HG02763 (cell line): ENCODE measurements at regions not wholly inside any gene's neighbourhood (a gene's known extent, or its start where the extent isn't known, plus 50 kb on each side); places are given as distances from the start of the nearest gene placed in this dataset.
"Not testable (repeated sequence)": the region's sequence is repeated elsewhere in the genome, so short reads cannot be mapped to it uniquely, and the experiment has no call there.

Source experiments
- ATAC-seq: cut with Tn5 transposase; IDR thresholded peaks from one replicate; pipeline ENCODE4 v1.9.1; 2021; ENCODE audit warnings: mild to moderate bottlenecking, moderate library complexity; ENCODE audit not compliant: unreplicated experiment

- ATAC-seq = not testable (repeated sequence)
Observed at GRCh38 chr16:29137894-29138662, 153.2 kb downstream of the LAT start.

DNA sequence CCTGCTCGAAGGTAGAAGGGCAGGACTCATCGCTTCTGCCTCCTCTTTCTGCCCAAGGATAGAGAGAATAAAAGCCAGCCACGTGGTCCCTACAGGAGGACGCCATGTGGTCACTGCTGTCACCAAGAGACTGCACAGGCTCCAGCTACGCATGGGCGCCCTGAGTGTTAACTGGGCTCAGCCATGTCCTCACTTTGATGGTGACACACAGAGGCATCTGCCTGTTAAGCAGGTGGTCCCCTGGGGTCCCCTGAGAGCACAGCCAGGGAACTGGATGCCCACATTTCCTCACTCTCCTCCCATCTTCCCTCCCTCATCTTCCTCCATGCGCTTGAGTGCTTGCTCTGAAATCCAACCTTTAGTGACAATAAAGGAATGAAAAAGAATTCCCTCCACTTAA is 152.6 kb downstream of the LAT start:
- not testable (repeated sequence) for ATAC-seq

- not testable (repeated sequence) for ATAC-seq
Observed at GRCh38 chr16:29136916-29137315, 152.1 kb downstream of the LAT start.

DNA sequence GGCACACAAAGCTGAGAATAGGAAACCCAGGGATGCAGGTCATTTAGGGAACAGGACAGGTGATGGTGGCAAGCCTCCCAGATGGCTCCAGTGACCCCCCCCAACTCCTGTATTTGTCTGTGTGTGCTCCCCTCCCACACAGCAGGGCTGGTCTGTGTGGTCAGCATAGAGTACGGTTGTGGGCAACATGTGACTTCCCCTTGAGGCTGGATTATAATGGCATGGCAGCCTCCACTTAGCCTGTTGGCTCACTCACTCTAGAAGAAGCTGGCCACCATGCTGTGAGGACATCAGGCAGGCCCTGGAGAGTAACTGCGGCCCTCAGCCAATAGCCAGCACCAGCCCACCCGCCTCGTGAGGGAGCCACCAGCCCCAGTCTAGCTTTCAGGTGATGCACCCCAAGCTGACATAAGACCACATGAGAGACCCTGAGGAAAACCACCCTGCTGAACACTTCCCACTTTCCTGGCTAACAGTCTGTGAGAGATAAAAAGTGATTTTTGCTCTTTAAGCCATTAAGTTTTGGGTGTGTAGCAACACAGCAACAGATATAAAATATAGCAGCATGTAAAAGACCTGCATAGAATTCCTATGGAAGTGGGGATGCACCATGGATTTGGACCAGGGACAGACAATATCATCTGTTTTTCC is 151.3 kb downstream of the LAT start:
- not testable (repeated sequence) for ATAC-seq

DNA sequence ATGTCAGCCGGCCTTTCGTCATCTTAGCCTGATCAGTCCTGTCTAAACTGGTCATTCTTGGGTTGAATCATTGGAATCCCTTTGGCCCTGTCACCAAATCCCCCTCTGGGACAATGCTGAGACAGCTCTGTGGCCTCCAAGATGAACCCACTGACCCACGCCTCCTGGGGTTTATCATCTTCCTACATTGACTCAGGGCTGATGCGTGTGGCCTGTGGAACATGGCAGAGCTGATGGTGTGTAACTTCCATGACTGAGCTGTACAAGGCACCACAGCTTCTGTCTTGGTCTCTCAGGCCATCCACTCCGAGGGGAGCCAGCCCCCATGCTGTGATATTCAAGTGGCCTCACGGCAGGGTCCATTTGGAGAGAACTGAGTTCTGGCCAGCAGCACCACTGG is 150.2 kb downstream of the LAT start:
- not testable (repeated sequence) for ATAC-seq

GRCh38 chr16:29133681-29134430 is 149.0 kb downstream of the LAT start:
- not testable (repeated sequence) for ATAC-seq

DNA sequence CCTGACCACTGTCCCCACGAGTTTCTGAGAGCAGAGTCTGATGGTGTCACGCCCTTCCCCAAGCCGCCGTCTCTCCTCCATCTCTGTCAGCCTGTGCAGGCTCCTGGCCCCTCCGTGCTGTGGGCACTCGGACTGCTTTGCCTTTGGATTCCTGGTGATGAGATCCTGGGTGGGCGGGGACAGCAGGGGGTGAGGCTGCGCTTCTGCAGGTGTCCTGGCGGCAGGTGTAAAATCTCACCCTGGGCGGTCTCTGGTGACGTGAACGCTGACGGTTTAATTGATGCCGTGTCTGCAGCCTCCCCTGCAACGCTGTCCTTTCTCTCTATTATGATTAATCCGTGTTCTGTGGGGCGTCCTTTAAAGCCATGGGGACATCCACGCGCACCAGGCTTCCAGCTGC is 148.0 kb downstream of the LAT start:
- not testable (repeated sequence) for ATAC-seq

DNA sequence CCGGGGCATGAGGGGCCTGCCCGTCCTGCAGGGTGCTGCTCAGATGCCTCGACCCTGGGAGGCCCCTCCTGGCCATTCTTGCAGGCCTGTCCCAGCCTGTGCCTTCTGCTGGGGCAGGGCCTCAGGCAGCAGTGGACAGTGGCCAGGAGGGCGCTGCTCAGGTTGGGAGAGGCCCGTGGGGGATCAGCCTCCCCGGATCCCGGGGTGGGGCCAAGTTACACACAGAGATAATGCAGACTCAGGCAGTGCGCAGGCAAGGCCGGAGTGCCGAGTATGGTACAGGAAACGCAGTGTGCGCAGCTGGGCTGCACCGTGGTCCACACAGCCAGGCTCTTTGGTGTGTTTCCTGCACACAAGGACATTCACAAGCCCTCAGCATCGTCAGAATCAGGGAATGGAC is 147.6 kb downstream of the LAT start:
- ATAC-seq = not testable (repeated sequence)

DNA sequence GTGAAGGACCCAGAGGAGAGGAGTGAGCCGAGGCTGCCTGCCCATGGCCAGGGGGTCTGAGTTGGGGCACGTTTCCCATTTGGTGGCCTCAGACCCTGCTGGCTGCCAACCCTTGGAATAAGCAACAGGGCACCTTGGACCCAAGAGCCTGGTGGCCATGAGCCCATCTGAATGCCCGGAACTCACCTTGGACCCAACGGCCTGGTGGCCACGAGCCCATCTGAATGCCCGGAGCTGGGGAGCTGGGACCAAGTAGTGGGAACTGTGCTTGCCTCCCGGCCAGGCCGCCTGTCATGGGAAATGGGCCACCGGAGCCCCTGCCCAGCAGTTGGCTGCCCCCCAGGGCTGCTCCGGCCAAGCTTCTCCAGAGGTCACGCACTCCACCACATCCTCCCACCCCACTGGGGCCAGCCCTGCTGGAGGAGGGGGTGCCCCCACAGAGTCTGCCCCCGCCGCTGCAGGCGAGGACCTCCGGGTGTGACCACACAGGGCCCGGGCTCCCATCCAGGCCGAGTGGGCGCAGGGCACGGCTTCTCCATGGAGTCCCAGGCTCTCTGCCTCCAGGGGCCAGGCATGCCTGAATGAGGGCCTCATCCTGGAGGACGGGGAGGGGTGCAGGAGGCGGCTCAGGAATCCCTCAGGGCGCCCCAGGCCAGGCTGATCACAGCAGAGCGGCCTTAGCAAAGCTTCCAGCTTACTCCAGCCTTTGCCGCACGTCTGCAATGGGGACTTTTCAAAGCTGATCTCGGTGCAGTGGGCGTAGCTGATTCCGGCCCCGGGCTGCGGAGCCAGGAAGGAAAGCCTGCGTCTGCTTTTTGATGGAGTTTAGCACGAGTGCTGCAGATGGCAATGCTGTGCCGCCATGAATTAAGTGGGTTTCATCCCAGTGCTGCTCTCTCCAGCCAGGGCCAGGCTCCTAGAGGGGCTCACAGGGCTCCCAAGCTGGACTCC is 146.3 kb downstream of the LAT start:
- not testable (repeated sequence) for ATAC-seq

GRCh38 chr16:29130131-29130711 is 145.4 kb downstream of the LAT start:
- ATAC-seq = not testable (repeated sequence)

DNA sequence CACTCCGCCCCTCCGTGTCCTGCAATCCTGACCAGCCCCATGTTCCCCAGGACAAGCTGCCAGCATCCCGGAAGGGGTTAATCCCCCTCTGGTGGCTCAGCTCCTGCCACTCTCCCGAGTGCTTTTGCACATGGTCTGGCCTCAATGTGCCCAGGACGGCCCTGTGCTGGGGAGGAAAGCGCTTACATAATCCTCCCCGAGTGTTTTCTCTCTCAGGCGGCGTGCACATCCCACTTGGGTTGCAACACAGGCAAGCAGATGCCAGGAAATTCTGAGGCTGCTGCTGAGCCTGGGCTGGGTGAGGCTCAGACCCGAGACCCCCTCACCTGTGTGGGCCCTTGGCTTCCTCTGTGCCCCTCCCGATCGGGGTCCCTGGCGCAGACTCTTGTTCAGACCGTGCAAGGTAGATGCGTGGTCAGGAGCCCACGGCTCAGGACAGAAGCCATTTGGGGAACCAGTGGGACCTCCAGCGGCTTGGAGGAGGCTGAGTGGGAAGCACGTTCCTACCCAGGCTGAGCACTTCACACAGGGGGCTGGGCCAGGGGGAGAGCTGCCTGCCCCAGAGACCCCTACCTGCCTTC is 144.7 kb downstream of the LAT start:
- ATAC-seq = not testable (repeated sequence)

DNA sequence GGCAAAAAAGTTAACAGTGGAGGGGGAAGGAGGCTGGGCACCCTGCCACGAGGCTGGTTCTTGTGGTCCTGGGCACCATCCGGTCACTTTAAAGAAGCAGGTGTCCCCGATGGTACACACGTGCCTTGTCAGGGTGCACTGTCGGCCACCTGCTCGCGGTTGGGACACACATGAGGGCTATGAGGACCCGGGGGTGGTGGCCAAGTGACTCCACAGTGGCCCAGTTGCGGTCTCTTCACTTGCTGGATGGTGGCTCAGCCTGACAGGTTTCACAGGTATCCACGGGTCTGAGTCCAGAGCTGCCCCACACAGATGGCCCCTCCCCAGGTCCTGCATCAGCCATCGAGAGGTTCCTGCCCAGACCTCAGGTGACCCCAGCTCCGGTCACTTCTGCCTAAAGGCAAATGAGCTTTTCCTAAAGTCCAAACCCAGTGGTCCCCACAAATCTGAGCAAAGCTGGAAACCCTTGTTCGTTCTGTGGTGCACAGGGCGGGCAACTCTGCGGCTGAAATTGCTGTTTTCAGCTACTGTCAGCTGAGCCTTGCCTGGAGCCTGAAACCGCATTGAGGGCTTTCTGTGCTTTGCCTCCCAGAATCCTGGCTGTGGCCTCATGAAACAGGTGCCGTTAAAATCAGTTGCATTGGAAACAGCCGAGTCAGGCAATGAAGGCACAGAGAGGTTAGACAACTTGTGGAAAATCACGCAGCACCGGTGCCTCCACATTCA is 144.0 kb downstream of the LAT start:
- not testable (repeated sequence) for ATAC-seq

DNA sequence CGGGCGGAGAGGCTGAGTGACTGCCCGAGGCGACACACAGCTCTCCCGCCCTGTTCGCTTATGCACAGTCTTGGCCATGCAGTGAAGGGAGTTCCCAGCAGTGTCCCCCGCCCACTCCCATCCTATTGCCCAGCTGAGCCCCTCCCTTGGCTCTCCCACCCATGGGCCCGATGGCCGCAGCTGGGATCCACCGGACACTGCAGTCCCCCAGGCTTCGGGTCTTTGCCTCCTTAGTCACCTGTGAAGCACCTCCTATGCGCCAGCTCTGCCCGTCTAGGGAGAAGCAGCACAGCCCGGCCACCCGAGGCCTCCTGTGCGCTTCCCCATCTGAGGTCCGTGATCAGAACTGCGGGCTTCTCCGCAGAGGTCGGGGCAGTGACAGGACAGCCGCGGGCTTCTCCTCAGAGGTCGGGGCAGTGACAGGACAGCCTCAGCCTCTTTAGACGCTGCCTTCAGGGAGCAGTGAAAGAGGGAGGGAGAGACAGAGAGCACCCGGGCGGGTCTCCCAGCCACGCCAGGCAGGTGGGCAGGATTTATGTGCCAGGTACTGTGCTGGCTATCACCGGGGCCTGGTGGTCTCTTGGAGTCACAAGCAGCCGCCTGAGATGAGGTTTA is 143.1 kb downstream of the LAT start:
- ATAC-seq = not testable (repeated sequence)

DNA sequence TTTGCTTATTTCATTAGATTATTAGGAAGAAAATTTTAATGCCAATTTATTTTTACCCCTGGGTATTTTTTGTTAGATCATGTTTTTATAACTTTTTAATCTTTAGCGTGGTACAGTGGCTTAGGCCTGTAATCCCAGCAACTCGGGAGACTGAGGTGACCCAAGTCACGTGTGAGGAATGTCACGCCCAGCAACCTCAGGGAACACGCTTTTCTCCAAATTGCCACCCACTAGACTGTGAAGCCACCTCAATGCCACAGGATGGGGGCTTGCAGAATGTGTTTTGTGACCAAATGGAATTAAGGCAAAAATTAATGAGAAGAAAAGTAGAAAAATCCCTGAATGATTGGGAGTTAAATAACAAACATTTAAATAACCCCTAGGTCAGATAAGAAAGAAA is 141.8 kb downstream of the LAT start:
- ATAC-seq = no peak

DNA sequence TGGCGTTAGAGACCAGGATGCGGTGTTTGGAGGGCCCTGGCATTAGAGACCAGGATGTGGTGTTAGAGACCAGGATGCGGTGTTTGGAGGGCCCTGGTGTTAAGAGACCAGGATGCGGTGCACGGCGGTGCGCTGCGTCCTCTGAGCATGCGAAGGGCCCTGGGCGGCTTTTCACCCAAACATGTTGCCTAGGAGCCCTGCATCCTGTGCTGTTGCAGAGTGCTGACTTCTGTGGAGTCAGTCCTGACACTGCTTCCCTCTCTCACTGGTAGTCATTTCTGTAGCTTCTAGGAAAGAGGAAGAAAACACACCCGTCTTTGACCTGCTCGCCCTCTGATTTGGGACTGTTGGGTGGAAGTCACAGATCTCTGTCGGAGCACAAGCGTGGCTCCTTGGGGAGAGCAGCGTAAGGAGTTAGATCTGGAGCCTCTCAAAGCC is 141.2 kb downstream of the LAT start:
- no peak for ATAC-seq

DNA sequence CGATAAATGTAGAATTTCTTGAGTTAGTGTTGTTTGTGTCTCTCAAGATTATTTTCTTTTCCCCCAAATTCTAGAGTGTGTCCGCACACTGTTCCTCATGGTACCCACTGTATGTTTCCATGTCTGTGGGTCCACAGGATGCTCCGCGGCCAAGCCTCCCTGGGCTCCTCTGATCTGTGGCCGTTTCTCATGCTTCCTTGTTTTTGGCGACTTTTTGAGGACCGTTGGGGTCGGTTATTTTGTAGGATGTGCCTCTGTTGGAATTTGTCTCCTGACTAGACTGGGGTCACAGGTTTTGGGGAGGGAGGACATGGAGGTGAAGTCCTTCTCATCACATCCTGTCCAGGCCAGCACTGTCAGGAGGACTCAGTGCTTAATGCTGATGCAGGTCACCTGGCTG is 140.0 kb downstream of the LAT start:
- no peak for ATAC-seq

DNA sequence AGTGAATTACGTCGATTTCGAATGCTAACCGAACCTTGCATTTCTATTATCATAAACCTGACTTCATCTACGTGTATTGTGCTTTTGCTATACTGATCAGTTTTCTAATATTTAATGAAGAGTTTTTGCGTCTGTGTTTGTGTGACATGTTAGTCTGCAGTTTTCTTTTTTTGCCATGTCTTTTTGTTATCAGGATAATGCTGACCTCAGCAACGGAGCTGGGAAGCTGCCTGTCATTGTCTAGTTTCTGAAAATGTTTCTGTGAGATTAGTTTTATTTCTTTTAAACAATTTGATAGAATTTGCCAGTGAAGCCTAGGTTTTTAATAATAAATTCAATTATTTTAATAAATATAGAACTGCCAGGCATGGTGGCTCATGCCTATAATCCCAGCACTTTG is 139.3 kb downstream of the LAT start:
- ATAC-seq = not testable (repeated sequence)

GRCh38 chr16:29120680-29121079 is 135.8 kb downstream of the LAT start:
- not testable (repeated sequence) for ATAC-seq
